Calu3 (cell line): ENCODE measurements at regions not wholly inside any gene's neighbourhood (a gene's known extent, or its start where the extent isn't known, plus 50 kb on each side); places are given as distances from the start of the nearest gene placed in this dataset.

Experiments used
- BruUV-seq: library from RNA; stranded (reverse); fragments of 400-500 nt; replicated peaks from 2 replicates; lab custom pipeline; 2021; lab: Mats Ljungman, UMichigan
- CTCF ChIA-PET: fragments of 300-600 bp; sonication (Branson Sonifier 250); formaldehyde crosslinking; loops from one replicate; lab custom pipeline; 2022; ENCODE audit warnings: antibody characterized with exemption; lab: Charles Lee
- DNase-seq: peaks from one replicate; pipeline ENCODE4 v3.0.0; 2022
- H3K27ac Mint-ChIP-seq: one replicate; pipeline ENCODE4 v1.8.0; 2022; ENCODE audit warnings: mixed read lengths; ENCODE audit not compliant: unreplicated experiment
- H3K27me3 Mint-ChIP-seq: one replicate; pipeline ENCODE4 v1.8.0; 2022; ENCODE audit warnings: mixed read lengths; ENCODE audit not compliant: unreplicated experiment
- H3K36me3 Mint-ChIP-seq: one replicate; pipeline ENCODE4 v1.8.0; 2022; ENCODE audit warnings: mild to moderate bottlenecking, moderate library complexity, mixed read lengths; ENCODE audit not compliant: insufficient read depth, unreplicated experiment
- H3K4me1 Mint-ChIP-seq: one replicate; pipeline ENCODE4 v1.8.0; 2022; ENCODE audit warnings: mild to moderate bottlenecking, low read depth, mixed read lengths; ENCODE audit not compliant: unreplicated experiment
- H3K4me3 Mint-ChIP-seq: one replicate; pipeline ENCODE4 v1.8.0; 2022; ENCODE audit warnings: mild to moderate bottlenecking, low read depth, moderate library complexity, mixed read lengths; ENCODE audit not compliant: unreplicated experiment
- H3K9me3 Mint-ChIP-seq: one replicate; pipeline ENCODE4 v1.8.0; 2022; ENCODE audit warnings: low read depth, mixed read lengths; ENCODE audit not compliant: unreplicated experiment
- CTCF ChIP-seq: fragments of 200-600 bp; IDR thresholded peaks from one replicate; pipeline ENCODE4 v1.8.0; 2022; ENCODE audit warnings: antibody characterized with exemption; ENCODE audit not compliant: unreplicated experiment
- intact Hi-C: fragments of 100-400 bp; cut with micrococcal nuclease; formaldehyde crosslinking; loops from one replicate; pipeline ENCODE4 v1.10.0; 2022; ENCODE audit not compliant: unreplicated experiment

DNA sequence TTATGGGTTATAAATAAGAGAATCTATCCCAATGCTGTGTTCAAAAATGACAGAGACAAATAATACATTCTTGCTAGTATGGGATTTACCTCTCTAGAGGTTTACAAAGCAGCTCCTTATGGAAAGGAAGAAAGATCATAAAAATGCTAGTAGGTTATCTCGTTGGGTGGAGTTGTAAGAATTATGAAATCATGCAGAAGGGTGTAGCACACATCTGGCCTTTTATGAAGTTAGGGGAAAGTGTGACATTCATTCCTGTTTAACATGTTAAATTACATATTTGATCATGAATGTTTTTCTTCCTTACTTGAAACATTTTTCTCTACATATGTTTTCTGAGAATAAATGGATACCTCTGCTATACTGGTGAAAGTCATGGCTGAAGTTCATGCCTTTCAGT is 414.2 kb downstream of the SH3GL2 start:
- no peak for TF ChIP-seq CTCF
- Mint-ChIP-seq H3K27ac (no peak overlapping the region), H3K27me3 (no peaks in the 10 kb centered on the region), H3K4me3 (no peak overlapping the region), H3K4me1 (no peaks in the 10 kb centered on the region), H3K9me3 (no peaks in the 10 kb centered on the region), H3K36me3 (no peaks in the 10 kb centered on the region)
- intact Hi-C loops, result no loop called here
- no TSS peak for BruUV-seq
- CTCF ChIA-PET, result interaction anchor here (0.6 to 0.7 kb wide), 2 partner anchors 31 to 234 kb away, joined by 3 read pairs; no protein-coding TSS in a partner anchor
- no peak for DNase-seq

- no peak for DNase-seq
- Mint-ChIP-seq H3K36me3 (no peaks in the 10 kb centered on the region), H3K9me3 (no peaks in the 10 kb centered on the region), H3K27ac (no peak overlapping the region), H3K4me1 (no peaks in the 10 kb centered on the region), H3K27me3 (no peaks in the 10 kb centered on the region), H3K4me3 (no peak overlapping the region)
- intact Hi-C loops, result no loop called here
- BruUV-seq, result no TSS peak
- TF ChIP-seq CTCF, result no peak
- CTCF ChIA-PET, result interaction anchor here (0.6 kb wide), 1 partner anchor 182 kb away, joined by 3 read pairs; no protein-coding TSS in a partner anchor
These were observed 416.0 kb downstream of the SH3GL2 start for GRCh38 chr9:17994695-17995425.

GRCh38 chr9:17996728-17997127 is 417.9 kb downstream of the SH3GL2 start:
- H3K27me3 Mint-ChIP-seq, result no peaks in the 10 kb centered on the region
- no peak overlapping the region for H3K4me3 Mint-ChIP-seq
- DNase-seq, result no peak
- no peaks in the 10 kb centered on the region for H3K9me3 Mint-ChIP-seq
- BruUV-seq, result no TSS peak
- no peak for TF ChIP-seq CTCF
- CTCF ChIA-PET, result no interaction called here
- intact Hi-C loops, result no loop called here
- no peak overlapping the region for H3K27ac Mint-ChIP-seq
- H3K36me3 Mint-ChIP-seq, result no peaks in the 10 kb centered on the region
- H3K4me1 Mint-ChIP-seq, result no peaks in the 10 kb centered on the region

GRCh38 chr9:18002718-18003438 is 424.0 kb downstream of the SH3GL2 start:
- no peak for TF ChIP-seq CTCF
- BruUV-seq, result no TSS peak
- no peak overlapping the region for H3K27ac Mint-ChIP-seq
- no peaks in the 10 kb centered on the region for H3K27me3 Mint-ChIP-seq
- no peaks in the 10 kb centered on the region for H3K4me1 Mint-ChIP-seq
- CTCF ChIA-PET, result no interaction called here
- H3K4me3 Mint-ChIP-seq, result no peak overlapping the region
- no peaks in the 10 kb centered on the region for H3K36me3 Mint-ChIP-seq
- DNase-seq, result no peak
- H3K9me3 Mint-ChIP-seq, result no peaks in the 10 kb centered on the region
- intact Hi-C loops, result no loop called here
